ENCODE measurements at regions not wholly inside any gene's neighbourhood (a gene's known extent, or its start where the extent isn't known, plus 50 kb on each side); places are given as distances from the start of the nearest gene placed in this dataset.

DNA sequence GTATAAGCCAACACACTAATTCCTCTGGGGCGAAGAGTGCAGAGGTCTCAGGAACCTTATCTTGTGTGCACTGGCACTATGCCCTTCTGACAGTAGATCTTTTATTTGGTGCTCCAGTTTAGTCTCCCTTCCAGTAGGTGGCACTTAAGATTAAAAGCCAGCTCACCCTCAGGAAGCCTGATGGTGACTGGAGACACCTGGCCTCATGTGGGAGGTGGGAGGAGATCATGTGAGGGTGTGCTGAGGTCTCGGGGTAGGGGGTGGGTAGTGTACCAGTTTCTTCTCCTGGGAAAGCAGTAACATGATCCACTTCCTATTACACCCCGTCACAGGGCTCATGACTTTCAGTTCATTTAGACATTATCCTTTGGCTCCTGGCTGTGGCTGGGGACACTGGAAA, 654.9 kb downstream of the ADCYAP1 start:
- ATAC-seq (ENCODE audit: low read depth), result no peak
- Histone ChIP-seq H3K9me3 (ENCODE audit: severe bottlenecking) (no peaks in the 10 kb centered on the region), H3K27me3 (ENCODE audit: insufficient read depth, poor library complexity, severe bottlenecking) (peaks cover 3% of the 10 kb centered on the region), H3K4me3 (ENCODE audit: severe bottlenecking) (no peak overlapping the region), H3K36me3 (ENCODE audit: low read depth) (no peaks in the 10 kb centered on the region), H3K4me1 (ENCODE audit: insufficient read depth, poor library complexity, severe bottlenecking) (no peaks in the 10 kb centered on the region), H3K27ac (ENCODE audit: poor library complexity, severe bottlenecking) (no peak overlapping the region)
- no peak for DNase-seq (ENCODE audit: low spot score)
- TF ChIP-seq, protein P1, sequence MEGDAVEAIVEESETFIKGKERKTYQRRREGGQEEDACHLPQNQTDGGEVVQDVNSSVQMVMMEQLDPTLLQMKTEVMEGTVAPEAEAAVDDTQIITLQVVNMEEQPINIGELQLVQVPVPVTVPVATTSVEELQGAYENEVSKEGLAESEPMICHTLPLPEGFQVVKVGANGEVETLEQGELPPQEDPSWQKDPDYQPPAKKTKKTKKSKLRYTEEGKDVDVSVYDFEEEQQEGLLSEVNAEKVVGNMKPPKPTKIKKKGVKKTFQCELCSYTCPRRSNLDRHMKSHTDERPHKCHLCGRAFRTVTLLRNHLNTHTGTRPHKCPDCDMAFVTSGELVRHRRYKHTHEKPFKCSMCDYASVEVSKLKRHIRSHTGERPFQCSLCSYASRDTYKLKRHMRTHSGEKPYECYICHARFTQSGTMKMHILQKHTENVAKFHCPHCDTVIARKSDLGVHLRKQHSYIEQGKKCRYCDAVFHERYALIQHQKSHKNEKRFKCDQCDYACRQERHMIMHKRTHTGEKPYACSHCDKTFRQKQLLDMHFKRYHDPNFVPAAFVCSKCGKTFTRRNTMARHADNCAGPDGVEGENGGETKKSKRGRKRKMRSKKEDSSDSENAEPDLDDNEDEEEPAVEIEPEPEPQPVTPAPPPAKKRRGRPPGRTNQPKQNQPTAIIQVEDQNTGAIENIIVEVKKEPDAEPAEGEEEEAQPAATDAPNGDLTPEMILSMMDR (IDR thresholded peaks at IDR 0.05; ENCODE audit: poor library complexity, severe bottlenecking), result no peak

DNA sequence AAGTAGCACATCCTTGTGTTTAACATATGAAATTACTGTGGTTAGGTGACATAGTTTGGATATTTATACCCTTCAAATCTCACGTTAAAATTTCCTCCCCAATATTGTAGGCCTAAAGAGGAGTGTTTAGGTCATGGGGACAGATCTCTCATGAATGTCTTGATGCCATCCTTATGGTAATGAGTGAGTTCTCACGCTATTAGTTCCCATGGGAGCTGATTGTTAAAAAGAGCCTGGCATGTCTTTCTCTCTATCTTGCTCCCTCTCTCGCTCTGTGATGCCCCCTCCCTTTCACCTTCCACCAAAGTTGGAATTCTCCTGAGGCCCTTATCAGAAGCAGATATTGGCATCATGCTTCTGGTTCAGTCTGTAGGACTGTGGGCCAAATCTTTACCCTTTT, 660.1 kb downstream of the ADCYAP1 start:
- no peaks in the 10 kb centered on the region for H3K36me3 ChIP-seq (ENCODE audit: low read depth)
- H3K4me1 ChIP-seq (ENCODE audit: insufficient read depth, poor library complexity, severe bottlenecking), result no peaks in the 10 kb centered on the region
- no peak for ATAC-seq (ENCODE audit: low read depth)

DNA sequence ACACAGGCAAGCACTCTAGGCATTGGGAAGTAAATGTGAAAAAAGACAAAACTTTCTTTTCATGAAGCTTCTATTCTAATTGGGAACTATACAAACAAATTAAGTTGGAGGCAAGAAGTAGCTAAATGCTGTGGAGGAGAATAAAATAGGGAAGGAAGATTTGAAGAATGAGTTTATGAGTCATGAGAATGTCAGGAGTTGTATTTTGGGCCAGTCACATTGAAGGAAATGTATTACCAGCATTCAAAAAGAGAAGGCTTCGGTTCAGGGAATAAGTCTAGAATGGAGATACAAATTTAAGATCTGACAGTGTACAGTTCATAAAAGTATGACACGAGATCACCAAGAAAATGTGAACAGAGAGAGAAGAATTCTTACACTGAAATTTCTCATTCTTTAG, 666.5 kb downstream of the ADCYAP1 start:
- TF ChIP-seq, protein P1 (IDR thresholded peaks at IDR 0.05; ENCODE audit: poor library complexity, severe bottlenecking), result no peak
- Histone ChIP-seq H3K27ac (ENCODE audit: poor library complexity, severe bottlenecking) (no peak overlapping the region), H3K9me3 (ENCODE audit: severe bottlenecking) (no peaks in the 10 kb centered on the region), H3K4me1 (ENCODE audit: insufficient read depth, poor library complexity, severe bottlenecking) (no peaks in the 10 kb centered on the region), H3K27me3 (ENCODE audit: insufficient read depth, poor library complexity, severe bottlenecking) (no peaks in the 10 kb centered on the region), H3K4me3 (ENCODE audit: severe bottlenecking) (no peak overlapping the region), H3K36me3 (ENCODE audit: low read depth) (no peaks in the 10 kb centered on the region)
- ATAC-seq (ENCODE audit: low read depth), result no peak
- no peak for DNase-seq (ENCODE audit: low spot score)

More for the DNA sequence above, 660.1 kb downstream of the ADCYAP1 start:
- TF ChIP-seq, protein P1 (IDR thresholded peaks at IDR 0.05; ENCODE audit: poor library complexity, severe bottlenecking), result no peak
- no peaks in the 10 kb centered on the region for H3K27me3 ChIP-seq (ENCODE audit: insufficient read depth, poor library complexity, severe bottlenecking)
- DNase-seq (ENCODE audit: low spot score), result no peak
- no peak overlapping the region for H3K27ac ChIP-seq (ENCODE audit: poor library complexity, severe bottlenecking)
- H3K4me3 ChIP-seq (ENCODE audit: severe bottlenecking), result no peak overlapping the region
- no peaks in the 10 kb centered on the region for H3K9me3 ChIP-seq (ENCODE audit: severe bottlenecking)

DNA sequence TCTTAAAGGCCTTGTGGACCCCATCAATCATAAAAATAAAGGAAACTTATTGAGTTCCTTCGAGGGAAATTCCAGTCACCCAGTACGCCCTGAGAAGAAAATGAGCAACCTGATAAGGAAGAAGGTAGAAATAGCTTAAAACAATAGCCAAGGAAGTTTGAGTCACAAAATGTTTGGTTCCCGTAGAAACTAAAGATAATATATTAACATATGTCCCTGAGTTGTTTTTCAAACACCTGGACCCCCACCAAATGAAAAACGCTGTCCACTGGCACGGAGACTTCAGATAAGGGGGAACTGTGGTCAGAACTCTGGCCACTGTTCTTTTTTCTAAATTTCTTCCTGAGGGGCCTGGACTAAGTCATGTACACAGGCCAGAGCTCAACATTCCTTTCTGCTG, 669.1 kb downstream of the ADCYAP1 start:
- Histone ChIP-seq H3K4me3 (ENCODE audit: severe bottlenecking) (no peak overlapping the region), H3K27ac (ENCODE audit: poor library complexity, severe bottlenecking) (no peak overlapping the region), H3K36me3 (ENCODE audit: low read depth) (no peaks in the 10 kb centered on the region), H3K4me1 (ENCODE audit: insufficient read depth, poor library complexity, severe bottlenecking) (no peaks in the 10 kb centered on the region), H3K9me3 (ENCODE audit: severe bottlenecking) (no peaks in the 10 kb centered on the region), H3K27me3 (ENCODE audit: insufficient read depth, poor library complexity, severe bottlenecking) (no peaks in the 10 kb centered on the region)
- DNase-seq (ENCODE audit: low spot score), result no peak
- ATAC-seq (ENCODE audit: low read depth), result no peak
- TF ChIP-seq, protein P1 (IDR thresholded peaks at IDR 0.05; ENCODE audit: poor library complexity, severe bottlenecking), result no peak

DNA sequence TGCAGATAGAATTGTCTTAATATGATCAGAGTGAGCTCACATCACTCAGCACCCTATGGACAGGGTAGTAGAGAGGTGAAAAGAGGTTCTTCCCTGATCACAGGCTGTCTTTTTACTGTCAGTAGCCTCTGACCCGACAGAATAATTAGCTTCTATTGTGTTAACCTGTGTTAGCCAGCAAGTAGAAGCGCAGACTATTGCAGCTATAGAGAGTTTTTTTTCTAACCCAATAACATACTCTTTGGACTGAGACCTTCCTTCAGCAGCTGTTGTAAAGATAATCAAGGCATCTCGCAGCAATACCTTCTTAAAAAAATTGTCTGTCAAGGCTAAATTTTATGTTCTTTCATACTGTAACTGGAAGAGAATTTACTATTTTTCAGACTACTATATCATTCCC, 670.4 kb downstream of the ADCYAP1 start:
- Histone ChIP-seq H3K4me3 (ENCODE audit: severe bottlenecking) (no peak overlapping the region), H3K4me1 (ENCODE audit: insufficient read depth, poor library complexity, severe bottlenecking) (no peaks in the 10 kb centered on the region), H3K36me3 (ENCODE audit: low read depth) (no peaks in the 10 kb centered on the region), H3K9me3 (ENCODE audit: severe bottlenecking) (no peaks in the 10 kb centered on the region), H3K27me3 (ENCODE audit: insufficient read depth, poor library complexity, severe bottlenecking) (no peaks in the 10 kb centered on the region), H3K27ac (ENCODE audit: poor library complexity, severe bottlenecking) (no peak overlapping the region)
- DNase-seq (ENCODE audit: low spot score), result no peak
- no peak for ATAC-seq (ENCODE audit: low read depth)
- TF ChIP-seq, protein P1 (IDR thresholded peaks at IDR 0.05; ENCODE audit: poor library complexity, severe bottlenecking), result no peak
